GM23338 (cell line): ENCODE measurements at regions not wholly inside any gene's neighbourhood (a gene's known extent, or its start where the extent isn't known, plus 50 kb on each side); places are given as distances from the start of the nearest gene placed in this dataset.

ENCODE experiments used
- ATAC-seq: fragments of 200-7000 bp; cut with Tn5 transposase; 3 replicates; pipeline ENCODE4 v1.9.1; 2020
- DNase-seq: peaks from one replicate; pipeline ENCODE4 v3.0.0-alpha.2; 2015; ENCODE audit warnings: low spot score
- H2AFZ ChIP-seq: fragments of 200-600 bp; sonication (generic); 2 replicates; pipeline ENCODE4 v1.8.0; 2016; ENCODE audit warnings: antibody characterized with exemption, mild to moderate bottlenecking, moderate library complexity
- H3F3A ChIP-seq: fragments of 200-600 bp; sonication (generic); replicated peaks from 2 replicates; pipeline ENCODE4 v1.8.0; 2017; ENCODE audit warnings: antibody characterized with exemption, mixed run types, low read depth
- H3K27ac ChIP-seq: fragments of 200-600 bp; sonication (generic); 2 replicates; pipeline ENCODE4 v1.6.1; 2016; ENCODE audit warnings: low read depth
- H3K27me3 ChIP-seq: fragments of 200-600 bp; sonication (generic); 2 replicates; pipeline ENCODE4 v1.8.0; 2016; ENCODE audit warnings: mild to moderate bottlenecking, mixed run types, moderate library complexity; ENCODE audit not compliant: insufficient read depth
- H3K36me3 ChIP-seq: fragments of 200-600 bp; sonication (generic); 2 replicates; pipeline ENCODE4 v1.8.0; 2016; ENCODE audit warnings: mild to moderate bottlenecking; ENCODE audit not compliant: insufficient read depth
- H3K4me1 ChIP-seq: fragments of 200-600 bp; sonication (generic); 2 replicates; pipeline ENCODE4 v1.8.0; 2016; ENCODE audit warnings: mild to moderate bottlenecking, moderate library complexity; ENCODE audit not compliant: insufficient read depth
- H3K4me2 ChIP-seq: fragments of 200-600 bp; sonication (generic); 2 replicates; pipeline ENCODE4 v1.7.1; 2017; ENCODE audit warnings: mixed run types
- H3K4me3 ChIP-seq: fragments of 200-600 bp; sonication (generic); 2 replicates; pipeline ENCODE4 v1.6.1; 2016; ENCODE audit warnings: mixed run types
- H3K79me2 ChIP-seq: fragments of 200-600 bp; sonication (generic); replicated peaks from 2 replicates; pipeline ENCODE4 v1.8.0; 2017; ENCODE audit warnings: mild to moderate bottlenecking; ENCODE audit not compliant: insufficient read depth
- H3K9me2 ChIP-seq: fragments of 200-600 bp; sonication (generic); 2 replicates; pipeline ENCODE4 v1.8.0; 2017; ENCODE audit not compliant: insufficient read depth
- H4K20me1 ChIP-seq: fragments of 200-600 bp; sonication (generic); replicated peaks from 2 replicates; pipeline ENCODE4 v1.8.0; 2017; ENCODE audit warnings: mild to moderate bottlenecking; ENCODE audit not compliant: insufficient read depth
- H3K27ac Mint-ChIP-seq: 2 replicates; pipeline ENCODE4 v1.8.0; 2020; ENCODE audit warnings: inconsistent platforms, mild to moderate bottlenecking, moderate library complexity, mixed read lengths
- H3K27me3 Mint-ChIP-seq: 3 replicates; pipeline ENCODE4 v1.8.0; 2022; ENCODE audit warnings: low read depth, mild to moderate bottlenecking, moderate library complexity, mixed read lengths, inconsistent platforms; ENCODE audit not compliant: insufficient read depth, poor library complexity
- H3K36me3 Mint-ChIP-seq: 3 replicates; pipeline ENCODE4 v1.8.0; 2021; ENCODE audit warnings: low read depth, mild to moderate bottlenecking, inconsistent platforms, moderate library complexity, mixed read lengths
- H3K4me1 Mint-ChIP-seq: 3 replicates; pipeline ENCODE4 v1.8.0; 2020; ENCODE audit warnings: mild to moderate bottlenecking, inconsistent platforms, mixed read lengths
- H3K4me3 Mint-ChIP-seq: 3 replicates; pipeline ENCODE4 v1.8.0; 2021; ENCODE audit warnings: moderate library complexity, mild to moderate bottlenecking, inconsistent platforms, mixed read lengths
- H3K9me3 Mint-ChIP-seq: 3 replicates; pipeline ENCODE4 v1.8.0; 2020; ENCODE audit warnings: moderate library complexity, mild to moderate bottlenecking, inconsistent platforms, mixed read lengths
- CREB1 ChIP-seq: fragments of 250-450 bp; sonication (Bioruptor Pico); IDR thresholded peaks from 2 replicates; pipeline ENCODE4 v1.5.0; 2020; ENCODE audit warnings: low read depth, mild to moderate bottlenecking, moderate library complexity
- ETS1 ChIP-seq: IDR thresholded peaks from 2 replicates; pipeline ENCODE4 v1.6.1; 2016; ENCODE audit warnings: antibody characterized with exemption
- EZH2 ChIP-seq: fragments of 200-600 bp; sonication (generic); IDR thresholded peaks from one replicate; pipeline ENCODE4 v1.8.0; 2017; ENCODE audit warnings: antibody characterized with exemption, mild to moderate bottlenecking, low read depth; ENCODE audit not compliant: unreplicated experiment
- EZH2phosphoT487 ChIP-seq: fragments of 200-600 bp; sonication (generic); IDR thresholded peaks from one replicate; pipeline ENCODE4 v1.8.1; 2018; ENCODE audit warnings: antibody characterized with exemption; ENCODE audit not compliant: unreplicated experiment
- JUNB ChIP-seq: IDR thresholded peaks from one replicate; pipeline ENCODE4 v1.6.1; 2016; ENCODE audit warnings: antibody characterized with exemption; ENCODE audit not compliant: unreplicated experiment
- NANOG ChIP-seq: IDR thresholded peaks from 2 replicates; pipeline ENCODE4 v1.6.1; 2016; ENCODE audit warnings: antibody characterized with exemption, borderline replicate concordance
- POLR2AphosphoS5 ChIP-seq: IDR thresholded peaks from 2 replicates; pipeline ENCODE4 v1.6.1; 2016; ENCODE audit warnings: antibody characterized with exemption, low read depth
- REST ChIP-seq: IDR thresholded peaks from one replicate; pipeline ENCODE4 v1.6.1; 2018; ENCODE audit warnings: antibody characterized with exemption; ENCODE audit not compliant: unreplicated experiment
- STAT1 ChIP-seq: IDR thresholded peaks from one replicate; pipeline ENCODE4 v1.6.1; 2016; ENCODE audit warnings: antibody characterized with exemption; ENCODE audit not compliant: unreplicated experiment
- ZNF114 ChIP-seq: fragments of 250-450 bp; sonication (Bioruptor Pico); IDR thresholded peaks from 2 replicates; pipeline ENCODE4 v1.5.0; 2020; ENCODE audit warnings: mild to moderate bottlenecking, moderate library complexity
- ZNF331 ChIP-seq: fragments of 250-450 bp; sonication (Bioruptor Pico); IDR thresholded peaks from 2 replicates; pipeline ENCODE4 v1.5.0; 2020; ENCODE audit warnings: low read depth, mild to moderate bottlenecking, moderate library complexity
- ZNF462 ChIP-seq: fragments of 250-450 bp; sonication (Bioruptor Pico); IDR thresholded peaks from 2 replicates; pipeline ENCODE4 v1.5.0; 2020; ENCODE audit warnings: mild to moderate bottlenecking, moderate library complexity
- TF ChIP-seq, protein P1 (sequence below), 2 experiments: fragments of 200-600 bp in 1 of 2; sonication (generic) in 1 of 2; conservative IDR thresholded peaks; 2 replicates each; pipeline versions ENCODE4 v1.5.1 to v1.6.1; 2016 to 2017; ENCODE audit warnings: antibody characterized with exemption in 2 of 2, low read depth in 2 of 2, mild to moderate bottlenecking in 2 of 2, moderate library complexity in 1 of 2

DNA sequence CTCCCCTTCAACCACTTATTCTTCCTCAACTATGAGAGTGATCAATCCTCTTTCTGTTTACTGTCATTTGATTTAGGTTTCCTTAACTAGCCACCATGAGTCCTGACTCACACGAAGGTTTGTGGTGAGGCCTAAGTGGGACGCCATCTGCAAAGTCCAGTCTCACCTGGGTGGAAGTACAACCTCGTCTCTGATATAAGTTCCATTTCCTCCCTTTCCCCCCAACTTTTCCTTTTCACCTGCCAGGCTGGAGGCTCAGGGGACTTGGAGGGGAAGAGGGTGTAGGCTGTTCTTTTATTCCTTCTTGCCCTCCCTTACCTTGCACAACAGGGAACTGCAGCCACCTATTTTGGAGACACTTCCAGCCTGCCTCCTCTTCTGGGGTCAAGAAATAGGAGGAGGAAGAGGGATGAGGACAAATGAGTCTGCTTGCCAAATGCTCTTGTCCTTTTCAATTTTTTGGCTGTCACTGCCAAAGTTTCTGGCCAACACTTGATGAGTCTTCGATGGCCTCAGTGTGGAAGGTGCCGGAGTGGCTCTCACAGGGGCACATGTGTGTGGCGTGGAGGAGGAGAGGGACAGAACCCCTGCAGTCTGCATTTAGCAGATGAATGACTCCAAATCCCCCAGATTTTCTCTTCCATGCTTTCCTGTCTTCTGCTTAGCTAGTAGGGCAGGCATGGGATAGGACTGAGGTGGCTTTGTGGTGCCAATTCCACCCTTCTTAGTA is 249.6 kb downstream of the NSG2 start:
- Mint-ChIP-seq H3K27me3 (peaks cover 6% of the 10 kb centered on the region), H3K9me3 (peaks cover 12% of the 10 kb centered on the region; the same call in 2 of the 3 replicates), H3K27ac (no peak overlapping the region), H3K4me1 (no peaks in the 10 kb centered on the region), H3K4me3 (no peak overlapping the region), H3K36me3 (no peaks in the 10 kb centered on the region)
- H3K9me2 ChIP-seq: peaks cover 3% of the 10 kb centered on the region; the same call in 1 of the 2 replicates
- DNase-seq (no peak), ATAC-seq (no peak)
- H3K4me3 ChIP-seq: no peak overlapping the region
- TF ChIP-seq REST (no peak), ZNF462 (CRISPR knock-in tag) (no peak), ETS1 (no peak), JUNB (no peak), CREB1 (no peak), STAT1 (no peak), NANOG (no peak), EZH2 (no peak), EZH2phosphoT487 (no peak), ZNF114 (CRISPR knock-in tag) (no peak), ZNF331 (no peak), POLR2AphosphoS5 (no peak)
- TF ChIP-seq, protein P1, sequence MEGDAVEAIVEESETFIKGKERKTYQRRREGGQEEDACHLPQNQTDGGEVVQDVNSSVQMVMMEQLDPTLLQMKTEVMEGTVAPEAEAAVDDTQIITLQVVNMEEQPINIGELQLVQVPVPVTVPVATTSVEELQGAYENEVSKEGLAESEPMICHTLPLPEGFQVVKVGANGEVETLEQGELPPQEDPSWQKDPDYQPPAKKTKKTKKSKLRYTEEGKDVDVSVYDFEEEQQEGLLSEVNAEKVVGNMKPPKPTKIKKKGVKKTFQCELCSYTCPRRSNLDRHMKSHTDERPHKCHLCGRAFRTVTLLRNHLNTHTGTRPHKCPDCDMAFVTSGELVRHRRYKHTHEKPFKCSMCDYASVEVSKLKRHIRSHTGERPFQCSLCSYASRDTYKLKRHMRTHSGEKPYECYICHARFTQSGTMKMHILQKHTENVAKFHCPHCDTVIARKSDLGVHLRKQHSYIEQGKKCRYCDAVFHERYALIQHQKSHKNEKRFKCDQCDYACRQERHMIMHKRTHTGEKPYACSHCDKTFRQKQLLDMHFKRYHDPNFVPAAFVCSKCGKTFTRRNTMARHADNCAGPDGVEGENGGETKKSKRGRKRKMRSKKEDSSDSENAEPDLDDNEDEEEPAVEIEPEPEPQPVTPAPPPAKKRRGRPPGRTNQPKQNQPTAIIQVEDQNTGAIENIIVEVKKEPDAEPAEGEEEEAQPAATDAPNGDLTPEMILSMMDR (conservative IDR thresholded peaks at IDR 0.05; ENCODE audit: low read depth in 2 of 2): no peak
- H3K27ac ChIP-seq: no peak overlapping the region
- no peaks in the 10 kb centered on the region for H3K4me1 ChIP-seq
- no peaks in the 10 kb centered on the region for H3K27me3 ChIP-seq
- no peak overlapping the region for H3K4me2 ChIP-seq
- no peak overlapping the region for H2AFZ ChIP-seq
- no peaks in the 10 kb centered on the region for H3F3A ChIP-seq
- H3K36me3 ChIP-seq: no peaks in the 10 kb centered on the region
- no peaks in the 10 kb centered on the region for H3K79me2 ChIP-seq
- H4K20me1 ChIP-seq: no peaks in the 10 kb centered on the region
